GM10266 (cell line): ENCODE measurements at regions not wholly inside any gene's neighbourhood (a gene's known extent, or its start where the extent isn't known, plus 50 kb on each side); places are given as distances from the start of the nearest gene placed in this dataset.

Source experiments
- DNase-seq: peaks from one replicate; pipeline ENCODE4 v3.0.0; 2012; ENCODE audit errors: extremely low spot score
- CTCF ChIP-seq: IDR thresholded peaks from 2 replicates; pipeline ENCODE4 v1.5.1; 2012; ENCODE audit warnings: mild to moderate bottlenecking, low read depth; ENCODE audit not compliant: control insufficient read depth, insufficient read depth; ENCODE audit errors: missing control alignments

DNA sequence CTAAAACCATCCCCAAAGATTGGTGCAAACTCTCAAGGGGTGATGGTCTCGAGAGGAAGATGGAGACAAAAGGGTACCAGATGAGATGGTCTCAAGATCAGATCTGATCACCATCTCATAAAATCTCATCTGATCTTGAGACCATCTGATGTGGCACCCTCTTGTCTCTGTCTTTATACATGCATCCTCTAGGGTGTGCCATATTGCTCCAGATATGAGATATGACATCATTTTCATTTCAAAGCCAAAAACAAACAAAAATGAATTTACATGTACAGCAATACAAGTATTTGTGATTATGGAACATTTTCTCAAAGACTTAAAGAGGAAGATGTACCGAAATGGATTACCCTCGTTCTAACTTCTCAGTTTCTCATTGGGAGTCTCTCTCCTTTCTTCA lies 787.2 kb downstream of the GALC start:
- no peak for TF ChIP-seq CTCF
- no peak for DNase-seq

GRCh38 chr14:87203346-87203745 lies 789.6 kb downstream of the GALC start:
- no peak for DNase-seq
- no peak for TF ChIP-seq CTCF

DNA sequence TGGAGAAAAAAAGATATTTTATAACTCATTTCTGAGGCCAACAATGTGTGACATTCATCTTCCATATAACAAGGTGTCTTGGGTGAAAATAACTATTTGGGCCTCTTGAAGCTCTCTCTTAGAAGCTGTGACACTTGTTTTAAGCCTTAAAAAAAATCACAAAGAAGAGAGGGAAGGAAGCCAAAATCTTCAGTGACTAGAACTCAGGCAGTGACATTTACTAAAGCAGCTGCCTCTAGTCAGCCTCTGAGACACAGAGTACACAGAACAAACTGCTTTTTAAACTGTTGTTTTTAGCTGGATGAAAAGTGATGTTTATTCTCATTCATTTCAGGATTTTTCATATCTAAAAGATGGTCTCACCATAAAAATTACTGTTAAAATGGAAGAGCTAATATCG lies 793.6 kb downstream of the GALC start:
- DNase-seq, result no peak
- no peak for TF ChIP-seq CTCF

- TF ChIP-seq CTCF, result no peak
- DNase-seq, result no peak
Observed at GRCh38 chr14:87196436-87196835, 796.5 kb downstream of the GALC start.

GRCh38 chr14:87187786-87188185 lies 805.2 kb downstream of the GALC start:
- no peak for TF ChIP-seq CTCF
- DNase-seq, result no peak

DNA sequence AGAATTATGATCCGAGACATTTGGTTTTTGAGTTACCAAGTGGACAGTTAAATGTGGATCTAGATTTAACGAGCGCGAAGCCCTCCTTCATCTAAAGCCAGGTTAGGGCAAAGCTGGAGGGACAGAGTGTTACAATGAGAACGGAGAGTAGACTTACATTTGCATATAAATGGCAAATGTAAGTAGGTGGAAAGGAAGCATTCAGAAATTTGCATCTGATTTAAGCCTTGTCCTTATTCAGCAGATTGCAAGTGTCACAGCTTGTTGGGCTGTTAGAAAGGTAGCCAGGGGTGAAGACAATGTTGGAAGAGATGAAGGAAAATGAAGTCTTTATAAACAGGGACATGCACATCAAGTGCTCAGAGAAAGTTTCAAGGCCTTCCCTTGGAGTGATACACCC lies 806.2 kb downstream of the GALC start:
- TF ChIP-seq CTCF, result no peak
- DNase-seq, result no peak

- TF ChIP-seq CTCF, result no peak
- DNase-seq, result no peak
Observed at GRCh38 chr14:87185961-87186560, 806.9 kb downstream of the GALC start.
